ENCODE measurements at regions not wholly inside any gene's neighbourhood (a gene's known extent, or its start where the extent isn't known, plus 50 kb on each side); places are given as distances from the start of the nearest gene placed in this dataset.

- TF ChIP-seq CREB3 (CRISPR knock-in tag; IDR thresholded peaks at IDR 0.05) = no peak
- TF ChIP-seq SALL1 (CRISPR knock-in tag; IDR thresholded peaks at IDR 0.05) = peak; percentile 38; the same call in 1 of the 2 replicates
- TF ChIP-seq SNRNP70 (IDR thresholded peaks at IDR 0.05; ENCODE audit: low read depth, low read length) = no peak
- TF ChIP-seq HMG20A (CRISPR knock-in tag; IDR thresholded peaks at IDR 0.05; ENCODE audit: borderline replicate concordance) = peak; percentile 23; the same call in 1 of the 2 replicates
These were observed 137.1 kb downstream of the ZNF518B start (continued) for GRCh38 chr4:10320130-10320529.

GRCh38 chr4:10317345-10317744 is 139.9 kb downstream of the ZNF518B start:
- ATAC-seq (no peak), FAIRE-seq (no peak), DNase-seq (ENCODE audit: low spot score) (no peak)
- Histone ChIP-seq H3K36me3 (replicated peaks in 1 of 2; ENCODE audit: control insufficient read depth in 1 of 2, insufficient read depth in 2 of 2, low read length in 2 of 2) (no peaks in the 10 kb centered on the region), H3K27ac (ENCODE audit: extremely low read length, insufficient read depth, low read length) (no peak overlapping the region), H4K20me1 (ENCODE audit: insufficient read depth, low read length) (no peaks in the 10 kb centered on the region), H3K4me1 (ENCODE audit: insufficient read depth, low read length) (peaks cover 17% of the 10 kb centered on the region), H3K4me3 (replicated peaks in 1 of 3; ENCODE audit: insufficient read depth in 1 of 3, low read depth in 2 of 3, low read length in 3 of 3) (no peak overlapping the region), H3K9me3 (ENCODE audit: low read length) (no peaks in the 10 kb centered on the region), H3K27me3 (ENCODE audit: control insufficient read depth in 1 of 2, insufficient read depth in 2 of 2, low read length in 2 of 2) (0 out of 5 replicates have a peak, but pooled peaks cover 0 to 3% of the 10 kb centered on the region in 2 experiments), H3K9ac (ENCODE audit: insufficient read depth, low read depth, low read length) (no peak overlapping the region), H2AFZ (ENCODE audit: low read length) (no peak overlapping the region), H3K79me2 (ENCODE audit: insufficient read depth, low read length) (no peaks in the 10 kb centered on the region), H3K4me2 (ENCODE audit: low read depth, low read length) (no peak overlapping the region)
- in situ Hi-C loops (cut with HindIII; ENCODE audit: extremely low pct_ligation_motif_present, low pct_unique_long_range_greater_than_20kb) (no loop called here), intact Hi-C loops (cut with micrococcal nuclease; ENCODE audit: unreplicated experiment) (no loop called here)
- ChIA-PET CTCF (ENCODE audit: low intra/inter-chr PET ratio, low total read pairs) (no interaction called here), POLR2A (no interaction called here)
- no TSS peak for BruUV-seq (replicated peaks)
- TF ChIP-seq KLF11 (CRISPR knock-in tag; IDR thresholded peaks at IDR 0.05) (no peak), NFRKB (IDR thresholded peaks at IDR 0.05) (no peak)
- WGBS (ENCODE audit: low lambda C conversion rate) = 0% methylated on average over 1 of the region's 2 CpGs

- 0% methylated on average over 1 of the region's 3 CpGs for WGBS (ENCODE audit: low lambda C conversion rate)
- FAIRE-seq (no peak), DNase-seq (ENCODE audit: low spot score) (no peak), ATAC-seq (no peak)
- Histone ChIP-seq H3K27me3 (ENCODE audit: control insufficient read depth in 1 of 2, insufficient read depth in 2 of 2, low read length in 2 of 2) (0 out of 5 replicates have a peak, but pooled peaks cover 0 to 3% of the 10 kb centered on the region in 2 experiments), H3K9ac (ENCODE audit: insufficient read depth, low read depth, low read length) (no peak overlapping the region), H3K4me3 (replicated peaks in 1 of 3; ENCODE audit: insufficient read depth in 1 of 3, low read depth in 2 of 3, low read length in 3 of 3) (no peak overlapping the region), H3K4me1 (ENCODE audit: insufficient read depth, low read length) (peaks cover 17% of the 10 kb centered on the region), H3K36me3 (replicated peaks in 1 of 2; ENCODE audit: control insufficient read depth in 1 of 2, insufficient read depth in 2 of 2, low read length in 2 of 2) (no peaks in the 10 kb centered on the region), H3K4me2 (ENCODE audit: low read depth, low read length) (no peak overlapping the region), H3K79me2 (ENCODE audit: insufficient read depth, low read length) (no peaks in the 10 kb centered on the region), H3K27ac (ENCODE audit: extremely low read length, insufficient read depth, low read length) (no peak overlapping the region), H3K9me3 (ENCODE audit: low read length) (no peaks in the 10 kb centered on the region), H2AFZ (ENCODE audit: low read length) (no peak overlapping the region), H4K20me1 (ENCODE audit: insufficient read depth, low read length) (no peaks in the 10 kb centered on the region)
- BruUV-seq (replicated peaks) = no TSS peak
- no peak for TF ChIP-seq SIN3A (IDR thresholded peaks at IDR 0.05; ENCODE audit: borderline replicate concordance, low read depth, low read length)
- no peak for TF ChIP-seq CSRNP2 (CRISPR knock-in tag; conservative IDR thresholded peaks at IDR 0.05; ENCODE audit: low read depth)
- peak; percentile 9 to 40; a peak in 1 of 4 replicates for TF ChIP-seq MAFK (conservative IDR thresholded peaks at IDR 0.05 in 1 of 2, IDR thresholded peaks at IDR 0.05 in 1 of 2; ENCODE audit: low read length in 2 of 2)
- no peak for TF ChIP-seq BORCS8-MEF2B (CRISPR knock-in tag; IDR thresholded peaks at IDR 0.05)
- no peak for TF ChIP-seq ZNF572 (CRISPR knock-in tag; IDR thresholded peaks at IDR 0.05)
- TF ChIP-seq MTF1 (CRISPR knock-in tag; IDR thresholded peaks at IDR 0.05) = no peak
- TF ChIP-seq ZNF841 (CRISPR knock-in tag; IDR thresholded peaks at IDR 0.05; ENCODE audit: borderline replicate concordance) = no peak
- TF ChIP-seq ZNF674 (CRISPR knock-in tag; IDR thresholded peaks at IDR 0.05; ENCODE audit: low read depth) = no peak
- CTCF ChIA-PET (ENCODE audit: low intra/inter-chr PET ratio, low total read pairs) = no interaction called here
- intact Hi-C loops (cut with micrococcal nuclease; ENCODE audit: unreplicated experiment) (no loop called here), in situ Hi-C loops (cut with HindIII; ENCODE audit: extremely low pct_ligation_motif_present, low pct_unique_long_range_greater_than_20kb) (no loop called here)
- POLR2A ChIA-PET = no interaction called here
These were observed 140.4 kb downstream of the ZNF518B start for GRCh38 chr4:10316851-10317250.
